GM23338 (cell line): ENCODE measurements at regions not wholly inside any gene's neighbourhood (a gene's known extent, or its start where the extent isn't known, plus 50 kb on each side); places are given as distances from the start of the nearest gene placed in this dataset.

Experiments used
- ATAC-seq: fragments of 200-7000 bp; cut with Tn5 transposase; 3 replicates; pipeline ENCODE4 v1.9.1; 2020
- DNase-seq: peaks from one replicate; pipeline ENCODE4 v3.0.0-alpha.2; 2015; ENCODE audit warnings: low spot score
- H2AFZ ChIP-seq: fragments of 200-600 bp; sonication (generic); 2 replicates; pipeline ENCODE4 v1.8.0; 2016; ENCODE audit warnings: antibody characterized with exemption, mild to moderate bottlenecking, moderate library complexity
- H3F3A ChIP-seq: fragments of 200-600 bp; sonication (generic); replicated peaks from 2 replicates; pipeline ENCODE4 v1.8.0; 2017; ENCODE audit warnings: antibody characterized with exemption, mixed run types, low read depth
- H3K27ac ChIP-seq: fragments of 200-600 bp; sonication (generic); 2 replicates; pipeline ENCODE4 v1.6.1; 2016; ENCODE audit warnings: low read depth
- H3K27me3 ChIP-seq: fragments of 200-600 bp; sonication (generic); 2 replicates; pipeline ENCODE4 v1.8.0; 2016; ENCODE audit warnings: mild to moderate bottlenecking, mixed run types, moderate library complexity; ENCODE audit not compliant: insufficient read depth
- H3K36me3 ChIP-seq: fragments of 200-600 bp; sonication (generic); 2 replicates; pipeline ENCODE4 v1.8.0; 2016; ENCODE audit warnings: mild to moderate bottlenecking; ENCODE audit not compliant: insufficient read depth
- H3K4me1 ChIP-seq: fragments of 200-600 bp; sonication (generic); 2 replicates; pipeline ENCODE4 v1.8.0; 2016; ENCODE audit warnings: mild to moderate bottlenecking, moderate library complexity; ENCODE audit not compliant: insufficient read depth
- H3K4me2 ChIP-seq: fragments of 200-600 bp; sonication (generic); 2 replicates; pipeline ENCODE4 v1.7.1; 2017; ENCODE audit warnings: mixed run types
- H3K4me3 ChIP-seq: fragments of 200-600 bp; sonication (generic); 2 replicates; pipeline ENCODE4 v1.6.1; 2016; ENCODE audit warnings: mixed run types
- H3K79me2 ChIP-seq: fragments of 200-600 bp; sonication (generic); replicated peaks from 2 replicates; pipeline ENCODE4 v1.8.0; 2017; ENCODE audit warnings: mild to moderate bottlenecking; ENCODE audit not compliant: insufficient read depth
- H3K9me2 ChIP-seq: fragments of 200-600 bp; sonication (generic); 2 replicates; pipeline ENCODE4 v1.8.0; 2017; ENCODE audit not compliant: insufficient read depth
- H4K20me1 ChIP-seq: fragments of 200-600 bp; sonication (generic); replicated peaks from 2 replicates; pipeline ENCODE4 v1.8.0; 2017; ENCODE audit warnings: mild to moderate bottlenecking; ENCODE audit not compliant: insufficient read depth
- H3K27ac Mint-ChIP-seq: 2 replicates; pipeline ENCODE4 v1.8.0; 2020; ENCODE audit warnings: inconsistent platforms, mild to moderate bottlenecking, moderate library complexity, mixed read lengths
- H3K27me3 Mint-ChIP-seq: 3 replicates; pipeline ENCODE4 v1.8.0; 2022; ENCODE audit warnings: low read depth, mild to moderate bottlenecking, moderate library complexity, mixed read lengths, inconsistent platforms; ENCODE audit not compliant: insufficient read depth, poor library complexity
- H3K36me3 Mint-ChIP-seq: 3 replicates; pipeline ENCODE4 v1.8.0; 2021; ENCODE audit warnings: low read depth, mild to moderate bottlenecking, inconsistent platforms, moderate library complexity, mixed read lengths
- H3K4me1 Mint-ChIP-seq: 3 replicates; pipeline ENCODE4 v1.8.0; 2020; ENCODE audit warnings: mild to moderate bottlenecking, inconsistent platforms, mixed read lengths
- H3K4me3 Mint-ChIP-seq: 3 replicates; pipeline ENCODE4 v1.8.0; 2021; ENCODE audit warnings: moderate library complexity, mild to moderate bottlenecking, inconsistent platforms, mixed read lengths
- H3K9me3 Mint-ChIP-seq: 3 replicates; pipeline ENCODE4 v1.8.0; 2020; ENCODE audit warnings: moderate library complexity, mild to moderate bottlenecking, inconsistent platforms, mixed read lengths
- CREB1 ChIP-seq: fragments of 250-450 bp; sonication (Bioruptor Pico); IDR thresholded peaks from 2 replicates; pipeline ENCODE4 v1.5.0; 2020; ENCODE audit warnings: low read depth, mild to moderate bottlenecking, moderate library complexity
- CTCF ChIP-seq, 2 experiments: fragments of 200-600 bp in 1 of 2; sonication (generic) in 1 of 2; conservative IDR thresholded peaks; 2 replicates each; pipeline versions ENCODE4 v1.5.1 to v1.6.1; 2016 to 2017; ENCODE audit warnings: antibody characterized with exemption in 2 of 2, low read depth in 2 of 2, mild to moderate bottlenecking in 2 of 2, moderate library complexity in 1 of 2
- ETS1 ChIP-seq: IDR thresholded peaks from 2 replicates; pipeline ENCODE4 v1.6.1; 2016; ENCODE audit warnings: antibody characterized with exemption
- EZH2 ChIP-seq: fragments of 200-600 bp; sonication (generic); IDR thresholded peaks from one replicate; pipeline ENCODE4 v1.8.0; 2017; ENCODE audit warnings: antibody characterized with exemption, mild to moderate bottlenecking, low read depth; ENCODE audit not compliant: unreplicated experiment
- EZH2phosphoT487 ChIP-seq: fragments of 200-600 bp; sonication (generic); IDR thresholded peaks from one replicate; pipeline ENCODE4 v1.8.1; 2018; ENCODE audit warnings: antibody characterized with exemption; ENCODE audit not compliant: unreplicated experiment
- JUNB ChIP-seq: IDR thresholded peaks from one replicate; pipeline ENCODE4 v1.6.1; 2016; ENCODE audit warnings: antibody characterized with exemption; ENCODE audit not compliant: unreplicated experiment
- NANOG ChIP-seq: IDR thresholded peaks from 2 replicates; pipeline ENCODE4 v1.6.1; 2016; ENCODE audit warnings: antibody characterized with exemption, borderline replicate concordance
- POLR2AphosphoS5 ChIP-seq: IDR thresholded peaks from 2 replicates; pipeline ENCODE4 v1.6.1; 2016; ENCODE audit warnings: antibody characterized with exemption, low read depth
- REST ChIP-seq: IDR thresholded peaks from one replicate; pipeline ENCODE4 v1.6.1; 2018; ENCODE audit warnings: antibody characterized with exemption; ENCODE audit not compliant: unreplicated experiment
- STAT1 ChIP-seq: IDR thresholded peaks from one replicate; pipeline ENCODE4 v1.6.1; 2016; ENCODE audit warnings: antibody characterized with exemption; ENCODE audit not compliant: unreplicated experiment
- ZNF114 ChIP-seq: fragments of 250-450 bp; sonication (Bioruptor Pico); IDR thresholded peaks from 2 replicates; pipeline ENCODE4 v1.5.0; 2020; ENCODE audit warnings: mild to moderate bottlenecking, moderate library complexity
- ZNF331 ChIP-seq: fragments of 250-450 bp; sonication (Bioruptor Pico); IDR thresholded peaks from 2 replicates; pipeline ENCODE4 v1.5.0; 2020; ENCODE audit warnings: low read depth, mild to moderate bottlenecking, moderate library complexity
- ZNF462 ChIP-seq: fragments of 250-450 bp; sonication (Bioruptor Pico); IDR thresholded peaks from 2 replicates; pipeline ENCODE4 v1.5.0; 2020; ENCODE audit warnings: mild to moderate bottlenecking, moderate library complexity

GRCh38 chr5:77874691-77875090, 98.6 kb upstream of the TBCA start:
- Mint-ChIP-seq H3K4me3 (no peak overlapping the region), H3K4me1 (no peaks in the 10 kb centered on the region), H3K36me3 (no peaks in the 10 kb centered on the region), H3K27ac (no peak overlapping the region), H3K27me3 (peaks cover 6% of the 10 kb centered on the region), H3K9me3 (no peaks in the 10 kb centered on the region)
- H3F3A ChIP-seq = no peaks in the 10 kb centered on the region
- no peak for DNase-seq
- no peak overlapping the region for H3K4me2 ChIP-seq
- no peak overlapping the region for H3K27ac ChIP-seq
- no peak overlapping the region for H2AFZ ChIP-seq
- no peak for ATAC-seq
- H3K9me2 ChIP-seq = no peaks in the 10 kb centered on the region
- no peaks in the 10 kb centered on the region for H4K20me1 ChIP-seq
- H3K4me1 ChIP-seq = no peaks in the 10 kb centered on the region
- TF ChIP-seq CREB1 (no peak), EZH2phosphoT487 (no peak), ZNF331 (CRISPR knock-in tag) (no peak), ZNF462 (CRISPR knock-in tag) (no peak), JUNB (no peak), NANOG (no peak), POLR2AphosphoS5 (no peak), ETS1 (no peak), ZNF114 (no peak), CTCF (conservative IDR thresholded peaks at IDR 0.05; ENCODE audit: low read depth in 2 of 2) (no peak), REST (no peak), EZH2 (no peak), STAT1 (no peak)
- H3K27me3 ChIP-seq = no peaks in the 10 kb centered on the region
- no peaks in the 10 kb centered on the region for H3K79me2 ChIP-seq
- H3K4me3 ChIP-seq = no peak overlapping the region
- no peaks in the 10 kb centered on the region for H3K36me3 ChIP-seq
